Stimulated activated CD8-positive, alpha-beta memory T cell treated with anti-CD3 and anti-CD28 coated beads, Interleukin-4, amount 100 ng/mL, for 1 hour (primary cell): ENCODE measurements at regions not wholly inside any gene's neighbourhood (a gene's known extent, or its start where the extent isn't known, plus 50 kb on each side); places are given as distances from the start of the nearest gene placed in this dataset.

Source experiments
- DNase-seq, 2 donors: peaks; one replicate each; pipeline ENCODE4 v3.0.0-alpha.2; 2020; ENCODE audit warnings: low read depth in 2 of 2, low spot score in 1 of 2

DNA sequence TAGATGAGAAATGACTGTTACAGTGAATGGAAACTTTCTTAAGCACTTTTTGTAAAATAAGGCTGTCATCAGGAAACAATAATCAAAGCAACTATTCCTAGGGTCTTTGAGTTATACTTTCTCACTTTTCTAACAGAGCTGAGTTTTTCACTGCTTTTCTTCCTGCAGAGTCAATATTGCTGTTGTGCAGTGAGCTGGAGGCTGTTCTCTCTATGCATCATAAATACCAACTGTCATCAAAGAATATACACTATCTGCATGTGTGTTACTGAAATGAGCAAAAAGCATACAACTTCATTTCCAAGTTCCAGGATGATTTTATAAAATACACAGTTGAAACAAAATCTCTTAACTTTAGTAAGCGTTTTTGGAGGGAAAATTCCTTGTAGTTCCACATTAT, 110.4 kb upstream of the CPSF6 start:
- no peak for DNase-seq

DNA sequence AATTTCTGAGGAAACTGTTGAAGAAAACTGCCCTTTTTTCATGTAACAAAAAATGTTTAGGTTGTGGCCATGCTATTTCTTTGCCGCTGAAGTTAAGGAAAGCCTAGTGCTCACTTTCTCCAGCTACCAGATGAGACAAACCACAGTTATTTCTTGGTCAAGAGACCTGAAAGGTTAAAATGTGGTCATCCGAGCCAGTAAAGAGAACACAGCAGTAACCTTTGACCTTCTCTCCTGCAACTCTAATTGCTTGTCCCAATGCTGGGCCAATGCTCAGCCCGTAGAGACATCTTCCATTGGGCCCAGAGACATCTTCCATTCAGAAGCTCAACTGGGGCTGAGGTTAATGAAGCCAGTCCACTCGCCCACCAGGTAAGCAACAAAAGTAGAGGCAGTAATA, 109.8 kb upstream of the CPSF6 start:
- DNase-seq, result no peak

DNA sequence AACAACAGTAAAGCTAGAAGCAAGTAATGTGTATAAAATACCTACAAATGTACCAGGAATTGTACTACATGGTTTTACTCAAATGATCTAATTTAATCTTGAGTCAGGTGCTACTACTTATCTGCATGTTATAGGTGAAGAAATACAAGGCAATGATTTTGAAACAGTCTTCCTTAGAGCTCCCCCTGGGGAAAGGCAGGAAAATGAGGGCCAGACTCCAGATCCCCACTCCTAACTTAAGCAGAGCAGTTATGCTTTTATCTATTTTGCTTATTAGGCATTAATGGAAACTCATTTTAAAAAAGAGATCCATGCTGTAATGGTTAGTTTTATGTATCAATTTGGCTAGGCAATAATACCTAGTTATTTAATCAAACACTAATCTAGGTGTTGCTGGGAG, 109.3 kb upstream of the CPSF6 start:
- DNase-seq, result no peak

DNA sequence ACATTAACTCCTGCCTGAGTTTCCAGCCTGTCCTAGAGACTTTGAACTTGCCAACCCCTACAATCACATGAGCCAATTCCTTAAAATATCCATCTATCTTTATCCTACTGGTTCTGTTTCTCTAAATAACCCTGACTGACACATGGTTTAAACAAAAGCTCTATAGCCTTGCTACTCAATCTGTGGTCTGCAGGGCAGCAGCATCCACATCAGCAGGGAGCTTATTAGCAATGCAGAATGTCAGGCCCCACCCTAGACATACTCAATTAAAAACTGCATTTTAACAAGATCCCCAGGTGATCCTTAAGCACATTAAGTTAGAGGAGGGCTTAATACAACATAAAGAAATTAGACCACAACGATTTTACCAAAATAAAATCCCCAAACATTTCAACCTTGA, 108.3 kb upstream of the CPSF6 start:
- no peak for DNase-seq

DNA sequence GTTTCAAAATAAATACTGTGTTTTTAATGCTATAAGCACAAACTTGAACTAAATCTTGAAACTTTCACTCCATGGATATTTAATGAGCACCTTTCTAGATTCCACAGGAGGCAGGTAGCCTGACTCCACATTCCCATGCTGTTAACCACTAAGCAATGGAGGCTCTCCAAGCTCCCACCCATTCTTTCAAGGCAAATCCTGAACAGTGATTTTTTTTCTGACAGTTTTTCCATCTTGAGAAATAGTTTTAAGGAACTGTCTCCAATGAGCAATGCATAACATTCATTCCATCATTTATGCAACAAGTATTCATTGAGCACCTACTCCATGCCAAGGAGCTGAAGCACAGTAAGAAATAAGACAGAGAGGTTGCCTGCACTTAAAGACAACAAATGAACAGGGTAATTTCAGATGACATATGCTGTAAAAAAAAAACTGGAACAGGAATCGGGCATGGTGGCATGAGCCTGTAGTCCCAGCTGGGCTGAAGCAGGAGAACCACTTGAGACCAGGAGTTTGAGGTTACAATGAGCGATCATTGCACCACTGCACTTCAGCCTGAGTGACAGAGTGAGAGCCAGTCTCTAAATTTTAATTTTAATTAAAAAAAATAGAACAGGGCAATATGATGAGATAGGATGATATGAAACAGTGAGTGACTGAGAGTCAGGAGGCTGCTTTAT, 102.3 kb upstream of the CPSF6 start:
- no peak for DNase-seq

DNA sequence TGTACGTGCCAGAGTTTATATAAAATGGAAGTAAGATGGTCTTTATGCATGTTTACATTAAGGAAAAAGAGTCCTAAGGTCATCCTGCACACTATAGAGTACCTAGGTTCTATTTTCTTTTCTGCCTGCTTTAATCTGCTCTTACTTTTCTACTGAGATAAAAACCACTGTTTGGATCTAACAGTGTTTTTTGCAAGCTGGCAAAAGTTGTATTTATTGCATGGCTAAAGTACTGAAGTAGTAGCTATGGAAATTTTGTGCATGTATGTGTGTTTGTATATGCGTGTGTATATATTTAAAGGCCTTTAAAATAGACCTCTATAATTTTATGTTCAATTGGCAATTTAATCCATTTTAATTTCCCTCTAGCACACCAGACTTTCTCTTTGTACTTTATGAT, 98.3 kb upstream of the CPSF6 start:
- DNase-seq, result no peak

DNA sequence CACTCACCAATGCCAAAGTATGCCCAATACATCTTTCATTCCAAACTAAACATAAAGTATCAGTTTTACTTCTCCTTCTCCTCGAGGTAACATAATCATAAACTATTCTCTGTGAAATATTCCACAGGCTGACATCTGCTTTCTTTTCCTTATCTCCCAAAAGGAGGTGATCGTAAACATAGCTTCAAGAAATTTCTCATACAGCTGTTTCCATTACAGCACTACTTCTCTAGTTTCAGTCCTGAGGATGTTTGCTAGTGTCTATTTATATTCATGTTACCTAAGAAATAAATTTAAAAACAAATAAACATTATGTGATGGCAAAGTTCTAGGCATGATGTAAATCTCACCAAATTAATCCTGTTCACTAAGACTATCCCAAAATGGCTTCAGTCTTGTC, 90.1 kb upstream of the CPSF6 start:
- DNase-seq, result no peak

DNA sequence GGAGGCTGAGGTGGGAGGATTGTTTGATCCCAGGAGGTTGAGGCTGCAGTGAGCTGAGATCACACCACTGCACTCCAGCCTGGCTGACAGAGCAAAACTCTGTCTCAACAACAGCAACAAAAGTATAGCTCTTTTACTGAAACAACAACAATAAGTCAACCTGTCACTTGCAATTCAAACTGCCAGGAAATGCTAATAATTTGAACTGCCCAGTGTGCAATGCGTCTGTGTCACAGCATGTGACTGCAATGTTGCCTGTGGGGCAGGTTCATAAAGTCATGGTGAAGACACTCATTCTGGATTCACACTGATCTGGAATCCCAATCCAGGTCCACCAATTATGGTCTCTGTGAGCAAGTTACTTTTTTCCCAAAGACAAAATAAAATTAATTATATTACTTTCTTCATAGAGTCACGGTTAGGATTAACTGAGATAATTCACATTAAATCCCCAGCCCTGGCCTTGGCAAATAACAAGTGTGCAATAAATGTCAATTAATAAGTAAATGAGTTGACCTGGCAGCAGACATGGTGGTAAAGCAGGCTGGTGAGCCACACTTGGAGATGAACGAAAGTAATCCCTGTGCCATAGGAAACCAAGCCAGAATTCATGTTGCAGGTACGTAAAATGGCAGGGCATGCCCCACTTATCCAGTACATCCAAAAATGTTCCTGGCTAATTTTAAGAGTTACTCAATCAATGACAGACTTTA, 89.1 kb upstream of the CPSF6 start:
- DNase-seq, result no peak

DNA sequence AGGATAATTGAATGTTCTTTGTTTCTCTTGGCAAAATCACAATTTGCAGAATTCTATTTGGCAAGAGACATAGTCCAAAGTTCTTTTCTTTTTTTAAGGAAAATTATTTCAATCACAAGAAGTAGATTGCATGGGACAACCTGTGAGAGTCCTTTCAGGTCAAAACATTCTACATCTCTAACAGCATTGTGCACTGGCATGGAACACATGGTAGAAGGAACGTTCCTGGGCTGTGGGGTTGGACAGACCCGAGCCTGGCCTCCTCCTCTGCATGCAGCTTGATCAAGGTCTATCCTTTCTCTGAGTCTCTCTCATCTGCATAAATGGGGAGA, 88.6 kb upstream of the CPSF6 start:
- no peak for DNase-seq

DNA sequence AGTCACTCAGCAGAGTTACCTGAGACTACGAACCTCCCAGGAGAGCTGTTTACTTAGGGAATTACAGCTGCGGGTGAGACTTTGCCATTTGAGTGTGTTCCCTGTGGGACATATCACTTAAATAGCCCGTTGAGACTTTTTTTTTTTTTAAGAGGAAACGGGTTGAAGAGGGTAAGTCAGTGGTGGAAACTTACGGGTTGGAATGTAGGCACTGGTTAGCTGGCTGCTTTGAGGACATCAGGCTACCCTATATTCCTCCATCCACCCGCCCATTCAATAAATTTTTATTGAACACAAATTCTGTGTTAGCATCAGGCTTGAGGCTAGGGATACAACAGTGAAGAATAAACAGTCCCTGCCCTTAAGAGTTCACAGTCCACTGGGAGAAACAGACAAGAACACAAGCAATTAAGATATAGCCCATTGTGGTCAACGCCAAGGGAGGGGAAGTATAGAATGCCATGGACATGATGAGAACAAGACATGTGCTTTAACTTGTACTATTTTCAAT, 88.1 kb upstream of the CPSF6 start:
- no peak for DNase-seq

DNA sequence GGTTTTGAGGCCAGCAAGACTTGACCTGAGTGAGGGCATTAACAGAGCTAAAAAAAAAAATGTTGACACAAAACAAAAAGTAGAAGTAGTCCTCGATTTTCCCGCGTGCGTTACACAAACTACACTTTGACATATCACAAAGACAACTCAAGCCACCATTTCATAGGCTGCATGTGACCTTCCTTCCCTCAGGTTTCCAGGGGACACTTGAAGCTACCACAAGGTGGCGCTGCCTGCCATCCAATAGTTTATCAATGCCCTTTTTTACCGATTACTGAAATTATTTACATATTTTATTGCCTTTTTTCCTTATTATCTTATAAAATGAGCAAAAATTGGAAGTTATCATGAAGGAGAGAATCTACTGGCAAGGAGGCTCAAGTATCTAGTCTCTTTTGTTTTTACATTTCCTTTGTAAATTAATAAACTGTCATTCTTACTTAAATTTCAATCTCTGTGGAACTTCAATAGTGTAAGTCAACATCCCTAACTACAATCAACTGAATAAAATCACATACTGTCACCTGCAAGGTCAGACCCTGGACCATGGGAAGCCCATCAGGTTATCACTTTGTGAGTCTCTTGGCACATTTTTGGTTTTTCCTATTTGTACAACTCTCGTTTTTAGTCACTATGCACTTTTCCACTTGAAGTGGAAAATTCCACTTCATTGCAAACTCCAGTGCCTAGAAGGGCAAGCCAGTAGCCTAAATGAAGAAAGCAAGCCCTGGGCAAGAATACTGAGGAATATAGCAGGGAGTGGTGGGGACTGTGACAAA, 84.6 kb upstream of the CPSF6 start:
- DNase-seq, result peak; percentile 49 to 65

DNA sequence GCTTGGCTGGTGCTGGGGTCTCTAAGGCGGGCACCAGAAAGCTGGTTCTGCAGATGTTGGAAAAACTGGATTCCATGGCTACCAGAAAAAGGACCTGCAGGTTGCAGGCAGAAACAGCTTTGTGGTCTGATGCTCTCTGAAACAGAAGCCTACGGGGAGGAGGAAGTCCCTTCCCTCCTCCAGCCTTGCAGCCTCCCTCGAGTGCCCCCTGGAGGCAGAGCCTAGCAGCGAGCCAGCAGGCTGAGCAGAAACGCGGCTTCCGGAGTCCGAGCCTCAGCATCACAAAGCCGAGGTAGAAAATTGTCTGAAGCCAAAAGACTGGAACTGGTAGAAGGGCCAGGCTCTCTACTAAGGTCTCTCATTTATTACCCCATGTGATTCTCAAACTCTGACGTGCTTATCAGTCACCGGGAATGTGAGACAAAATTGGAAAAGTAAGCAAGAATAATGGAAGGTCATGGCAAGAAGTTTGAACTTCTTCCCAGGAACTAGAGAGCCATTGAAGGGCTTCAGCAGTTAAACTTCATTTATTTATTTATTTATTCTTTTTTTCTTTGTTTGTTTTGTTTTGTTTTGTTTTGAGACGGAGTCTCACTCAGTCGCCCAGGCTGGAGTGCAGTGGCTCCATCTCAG, 82.2 kb upstream of the CPSF6 start:
- DNase-seq, result peak; percentile 64 to 75

DNA sequence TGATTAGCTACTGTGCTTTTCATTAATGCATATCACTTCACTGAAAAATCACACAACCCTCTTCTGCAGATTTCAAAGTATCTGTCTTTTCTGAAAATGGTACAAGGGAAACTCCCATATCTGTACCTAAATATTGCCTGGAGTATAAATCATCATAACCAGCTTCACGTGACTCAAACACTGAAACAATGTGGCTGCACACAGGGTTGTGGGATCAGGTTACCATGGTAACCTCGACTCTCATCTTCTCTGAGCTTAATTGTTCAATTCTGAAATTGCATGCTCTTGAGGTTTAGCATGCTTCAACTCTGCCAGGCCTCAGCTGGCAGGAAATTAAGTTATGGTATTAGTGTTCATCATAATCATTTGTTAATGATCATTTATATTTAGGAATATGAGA, 77.5 kb upstream of the CPSF6 start:
- DNase-seq, result no peak

DNA sequence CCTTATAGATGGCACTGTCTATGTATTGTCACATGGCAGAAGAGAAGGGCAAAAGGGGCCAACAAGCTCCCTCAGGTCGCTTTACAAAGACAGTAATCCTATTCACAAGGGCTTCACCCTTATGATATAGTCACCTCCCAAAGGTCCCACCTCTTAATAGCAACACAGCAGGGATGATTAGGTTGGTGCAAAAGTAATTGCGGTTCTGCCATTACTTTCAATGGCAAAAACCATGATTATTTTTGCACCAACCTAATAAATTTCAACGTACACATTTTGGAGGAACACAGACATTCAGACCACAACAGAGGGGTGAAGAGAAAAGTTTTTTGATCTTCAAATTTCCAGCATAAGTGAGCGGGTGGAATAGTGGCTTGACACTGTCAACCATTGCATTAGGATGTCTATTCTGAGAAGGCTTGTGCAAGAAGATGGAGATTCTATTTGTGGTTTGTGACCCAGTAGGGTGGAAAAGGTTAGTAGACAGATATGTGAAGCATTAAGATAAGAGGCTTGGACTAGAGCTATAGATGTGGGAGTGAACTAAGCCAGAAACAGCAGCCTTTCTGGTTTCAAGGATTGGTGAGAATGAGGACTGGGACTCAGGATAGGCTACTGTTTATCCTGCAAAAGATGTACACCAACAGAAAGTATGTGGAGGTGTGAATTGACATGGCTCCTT, 75.5 kb upstream of the CPSF6 start:
- no peak for DNase-seq

DNA sequence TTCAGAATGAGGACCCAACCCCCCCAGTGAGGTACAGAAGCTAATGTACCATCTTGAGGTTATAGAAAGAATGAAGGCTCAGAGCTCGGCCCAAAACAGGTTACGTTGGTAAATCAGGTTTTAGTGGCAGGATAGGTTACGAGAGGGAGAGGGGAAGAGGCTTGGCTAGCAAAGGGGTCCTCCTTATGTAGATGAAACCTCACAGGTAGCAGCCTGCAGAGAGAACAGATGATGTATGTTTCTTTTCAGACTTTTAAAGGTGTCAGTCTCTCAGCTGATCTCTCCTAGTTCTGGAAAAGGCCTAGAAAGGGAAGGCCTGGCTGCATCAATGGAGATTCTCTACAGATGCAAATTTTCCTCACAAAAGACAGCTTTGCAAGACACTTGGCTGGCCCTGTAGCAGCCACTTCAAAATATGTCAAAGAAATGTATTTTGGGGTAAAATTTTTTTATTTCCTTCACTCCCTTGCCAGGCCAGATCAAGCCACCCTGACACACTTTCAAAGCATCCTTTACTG, 71.7 kb upstream of the CPSF6 start:
- DNase-seq, result no peak

DNA sequence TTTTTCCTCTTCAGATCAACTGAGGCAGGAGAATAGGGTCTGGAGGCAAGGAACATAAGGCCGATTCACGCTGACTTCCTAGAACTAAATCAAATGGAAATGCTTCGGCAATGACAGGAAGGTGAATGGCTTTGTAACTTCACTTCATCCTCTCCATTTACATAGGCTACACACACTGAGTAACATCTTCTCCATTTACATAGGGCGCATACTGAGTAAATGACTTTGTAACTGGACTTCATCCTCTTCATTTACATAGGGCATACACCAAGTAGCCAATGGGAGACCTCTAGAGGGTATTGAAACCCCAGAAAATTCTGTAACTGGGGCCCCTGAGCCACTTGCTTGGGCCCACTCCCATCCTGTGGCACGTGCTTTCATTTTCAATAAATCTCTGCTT, 71.0 kb upstream of the CPSF6 start:
- DNase-seq, result no peak

DNA sequence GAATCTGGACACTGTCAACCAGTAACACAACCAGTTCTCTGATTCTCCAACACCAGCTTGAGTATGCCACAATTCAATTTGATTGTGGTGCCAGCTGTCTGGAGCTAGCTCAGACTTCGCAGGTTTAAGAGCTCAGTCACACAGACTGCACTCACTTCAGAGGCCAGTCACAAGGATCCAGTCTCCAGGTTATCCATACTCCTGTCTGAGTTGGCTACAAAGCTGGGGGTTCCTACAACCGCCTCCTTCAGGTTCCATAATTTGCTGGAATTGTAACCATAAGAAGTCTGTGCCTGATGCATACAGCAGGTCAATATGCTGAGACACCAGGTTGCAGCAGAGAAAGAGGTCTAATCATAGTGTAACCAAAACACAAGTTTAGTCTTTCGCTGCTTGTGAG, 70.5 kb upstream of the CPSF6 start:
- DNase-seq, result no peak

DNA sequence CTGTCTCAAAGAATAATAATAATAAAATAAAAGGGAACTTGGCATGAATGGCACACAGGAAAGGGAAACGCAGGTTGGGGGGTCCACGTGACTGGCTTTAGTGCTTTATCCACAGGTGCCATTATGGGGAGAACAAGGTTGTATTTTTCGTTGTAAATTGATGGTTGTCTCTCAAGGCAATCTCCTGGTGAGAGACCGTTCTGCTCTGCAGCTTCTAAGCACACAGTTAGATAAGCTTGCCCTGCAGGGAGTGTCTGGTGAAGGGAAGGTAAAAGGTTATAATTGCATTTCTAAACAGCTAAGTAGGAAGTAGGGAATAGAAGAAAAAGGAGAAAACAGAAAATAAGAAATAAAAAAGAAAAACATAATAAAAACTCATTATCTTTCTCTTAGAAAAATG, 69.1 kb upstream of the CPSF6 start:
- DNase-seq, result no peak

DNA sequence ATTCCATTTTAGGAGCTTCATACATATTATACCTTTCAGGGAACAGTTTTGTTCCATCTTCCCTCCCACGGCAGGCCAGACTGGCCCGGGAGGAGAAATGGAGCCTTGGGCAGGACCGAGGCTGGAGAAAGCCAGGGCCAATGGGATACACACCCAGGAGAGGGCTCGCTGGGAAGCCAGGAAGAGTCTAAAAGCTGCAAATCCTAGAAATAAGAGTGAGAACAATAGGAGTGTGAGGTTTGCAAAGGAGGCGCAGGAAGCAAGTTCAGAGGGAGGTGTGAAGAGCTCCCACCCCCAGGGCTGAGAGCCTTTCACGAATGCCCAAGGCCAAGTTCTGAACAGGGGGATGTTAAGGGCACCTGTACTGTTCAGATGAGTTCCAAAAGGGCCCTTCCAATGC, 67.5 kb upstream of the CPSF6 start:
- no peak for DNase-seq

DNA sequence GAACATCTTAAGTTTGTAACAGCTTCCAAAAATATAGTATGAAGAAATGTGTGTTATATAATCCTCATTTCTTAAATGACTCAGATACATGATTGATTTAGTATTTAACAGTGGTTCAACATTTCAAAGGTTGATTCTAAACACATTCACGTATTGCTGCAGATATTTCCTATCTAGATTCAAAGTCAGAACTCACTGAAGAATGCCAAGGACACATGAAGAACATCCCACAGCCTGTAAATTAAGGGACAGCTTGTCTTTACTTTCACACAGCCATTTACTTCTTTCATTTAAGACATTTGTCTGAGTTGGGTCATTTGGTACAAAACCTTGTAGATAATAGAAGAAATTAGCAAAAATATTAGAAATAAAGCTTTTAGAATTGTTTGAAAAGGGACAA, 66.9 kb upstream of the CPSF6 start:
- no peak for DNase-seq

DNA sequence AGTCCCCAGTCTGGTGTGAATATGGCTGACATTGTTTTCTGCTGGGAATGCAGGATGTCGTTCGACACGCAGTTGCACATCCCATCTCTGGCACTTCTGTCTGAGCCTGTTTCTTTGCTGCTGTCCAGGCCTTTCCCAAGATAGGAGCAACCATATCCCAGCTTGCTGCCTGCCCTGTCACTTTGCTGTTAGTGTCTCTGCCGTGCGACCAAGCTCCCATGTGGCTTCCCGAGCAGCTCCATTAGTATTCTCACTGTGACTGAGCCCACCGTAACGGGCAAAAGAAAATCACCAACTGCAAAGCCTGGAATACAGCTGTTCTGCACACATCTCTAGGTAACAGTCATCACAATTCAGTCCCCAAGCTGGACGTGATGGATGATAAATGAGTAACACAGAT, 66.0 kb upstream of the CPSF6 start:
- DNase-seq, result no peak
